ENCODE measurements at regions not wholly inside any gene's neighbourhood (a gene's known extent, or its start where the extent isn't known, plus 50 kb on each side); places are given as distances from the start of the nearest gene placed in this dataset.

DNA sequence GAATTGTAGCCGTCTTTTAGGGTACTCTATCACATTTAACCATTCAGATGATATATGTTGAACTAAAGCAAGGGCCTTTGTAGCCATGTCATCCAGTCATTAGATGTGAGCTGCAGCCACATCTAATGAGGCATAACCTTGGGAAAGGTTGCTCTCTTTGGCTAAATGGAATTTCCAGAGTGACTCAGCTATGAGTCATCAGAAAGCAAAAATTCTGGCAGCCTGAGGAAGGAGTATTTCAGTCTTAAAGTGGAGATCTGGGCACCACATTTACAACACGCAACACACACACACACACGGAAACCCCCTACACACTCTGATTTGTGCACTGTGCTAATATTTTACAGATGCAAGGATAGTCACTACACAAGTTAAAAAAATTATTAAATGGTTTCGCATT lies 176.9 kb upstream of the ZWINT start:
- TF ChIP-seq, protein P1, sequence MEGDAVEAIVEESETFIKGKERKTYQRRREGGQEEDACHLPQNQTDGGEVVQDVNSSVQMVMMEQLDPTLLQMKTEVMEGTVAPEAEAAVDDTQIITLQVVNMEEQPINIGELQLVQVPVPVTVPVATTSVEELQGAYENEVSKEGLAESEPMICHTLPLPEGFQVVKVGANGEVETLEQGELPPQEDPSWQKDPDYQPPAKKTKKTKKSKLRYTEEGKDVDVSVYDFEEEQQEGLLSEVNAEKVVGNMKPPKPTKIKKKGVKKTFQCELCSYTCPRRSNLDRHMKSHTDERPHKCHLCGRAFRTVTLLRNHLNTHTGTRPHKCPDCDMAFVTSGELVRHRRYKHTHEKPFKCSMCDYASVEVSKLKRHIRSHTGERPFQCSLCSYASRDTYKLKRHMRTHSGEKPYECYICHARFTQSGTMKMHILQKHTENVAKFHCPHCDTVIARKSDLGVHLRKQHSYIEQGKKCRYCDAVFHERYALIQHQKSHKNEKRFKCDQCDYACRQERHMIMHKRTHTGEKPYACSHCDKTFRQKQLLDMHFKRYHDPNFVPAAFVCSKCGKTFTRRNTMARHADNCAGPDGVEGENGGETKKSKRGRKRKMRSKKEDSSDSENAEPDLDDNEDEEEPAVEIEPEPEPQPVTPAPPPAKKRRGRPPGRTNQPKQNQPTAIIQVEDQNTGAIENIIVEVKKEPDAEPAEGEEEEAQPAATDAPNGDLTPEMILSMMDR (IDR thresholded peaks at IDR 0.05), result no peak
- no peak for TF ChIP-seq ZFX (IDR thresholded peaks at IDR 0.05; ENCODE audit: borderline replicate concordance)

Data from 22Rv1 (cell line).